Keratinocyte (primary cell): ENCODE measurements at regions not wholly inside any gene's neighbourhood (a gene's known extent, or its start where the extent isn't known, plus 50 kb on each side); places are given as distances from the start of the nearest gene placed in this dataset.

Source experiments
- DNase-seq: peaks from one replicate; pipeline ENCODE4 v3.0.0-alpha.2; 2011; ENCODE audit warnings: low read depth, missing footprints, low spot score
- FAIRE-seq: peaks from 2 replicates; lab custom pipeline; 2011; peaks lifted over from hg19 to GRCh38; lab: Jason Lieb, UNC
- H2AFZ ChIP-seq: 2 replicates; pipeline ENCODE4 v1.6.0; 2012; ENCODE audit warnings: low read length, control low read depth, inconsistent platforms; ENCODE audit not compliant: control insufficient read depth
- H3K27ac ChIP-seq: 2 replicates; pipeline ENCODE4 v1.5.1; 2011; ENCODE audit warnings: low read length; ENCODE audit not compliant: control insufficient read depth, insufficient read depth
- H3K27me3 ChIP-seq: 3 replicates; pipeline ENCODE4 v1.6.0; 2011; ENCODE audit warnings: low read length; ENCODE audit not compliant: control insufficient read depth, insufficient read depth; ENCODE audit errors: extremely low read depth
- H3K36me3 ChIP-seq, 2 experiments: 2 replicates in 1 of 2; 3 replicates in 1 of 2; pipeline ENCODE4 v1.5.1; 2011; ENCODE audit warnings: low read length in 2 of 2, mild to moderate bottlenecking in 1 of 2; ENCODE audit not compliant: control insufficient read depth in 2 of 2, insufficient read depth in 2 of 2; ENCODE audit errors: extremely low read depth in 1 of 2
- H3K4me1 ChIP-seq: 3 replicates; pipeline ENCODE4 v1.5.1; 2011; ENCODE audit warnings: low read length; ENCODE audit not compliant: control insufficient read depth, insufficient read depth; ENCODE audit errors: extremely low read depth
- H3K4me2 ChIP-seq: 3 replicates; pipeline ENCODE4 v1.6.0; 2011; ENCODE audit warnings: low read depth, low read length; ENCODE audit not compliant: control insufficient read depth, insufficient read depth; ENCODE audit errors: extremely low read depth
- H3K4me3 ChIP-seq, 3 experiments: fragments of 200-600 bp in 1 of 3; sonication (generic) in 1 of 3; 2 replicates in 2 of 3; 3 replicates in 1 of 3; pipeline ENCODE4 v1.5.1; 2011 to 2016; ENCODE audit warnings: low read length in 3 of 3, mild to moderate bottlenecking in 3 of 3, control low read depth in 2 of 3, inconsistent platforms in 1 of 3, low read depth in 1 of 3, mixed read lengths in 1 of 3, mixed run types in 1 of 3, moderate library complexity in 1 of 3; ENCODE audit not compliant: control insufficient read depth in 2 of 3, insufficient read depth in 2 of 3; ENCODE audit errors: extremely low read depth in 1 of 3
- H3K79me2 ChIP-seq: 2 replicates; pipeline ENCODE4 v1.6.0; 2012; ENCODE audit warnings: low read length; ENCODE audit not compliant: control insufficient read depth, insufficient read depth
- H3K9ac ChIP-seq: 3 replicates; pipeline ENCODE4 v1.6.0; 2011; ENCODE audit warnings: low read length; ENCODE audit not compliant: control insufficient read depth, insufficient read depth; ENCODE audit errors: extremely low read depth
- H3K9me1 ChIP-seq: 3 replicates; pipeline ENCODE4 v1.6.0; 2011; ENCODE audit warnings: low read length; ENCODE audit not compliant: control insufficient read depth, insufficient read depth; ENCODE audit errors: extremely low read depth
- H3K9me3 ChIP-seq: 2 replicates; pipeline ENCODE4 v1.5.1; 2012; ENCODE audit warnings: low read depth, low read length; ENCODE audit not compliant: control insufficient read depth
- H4K20me1 ChIP-seq: 3 replicates; pipeline ENCODE4 v1.6.0; 2011; ENCODE audit warnings: low read length; ENCODE audit not compliant: control insufficient read depth, insufficient read depth; ENCODE audit errors: extremely low read depth
- EZH2 ChIP-seq: IDR thresholded peaks from one replicate; pipeline ENCODE4 v1.6.1; 2012; ENCODE audit warnings: inconsistent platforms, mild to moderate bottlenecking, low read length, moderate library complexity
- dilution Hi-C: fragments of 300-500 bp; cut with MboI; formaldehyde crosslinking; loops from one replicate; pipeline ENCODE4 v1.7.0; 2020; ENCODE audit warnings: low sequenced_read_pairs; ENCODE audit not compliant: extremely low pct_ligation_motif_present
- TF ChIP-seq, protein P1 (sequence below), 3 experiments: IDR thresholded peaks in 1 of 3; conservative IDR thresholded peaks in 1 of 3; optimal IDR thresholded peaks in 1 of 3; 2 replicates in 2 of 3; 3 replicates in 1 of 3; pipeline versions ENCODE3 to v1.5.1; 2011; ENCODE audit warnings: low read length in 3 of 3, mild to moderate bottlenecking in 3 of 3, moderate library complexity in 2 of 3, control low read depth in 1 of 3, inconsistent platforms in 1 of 3; ENCODE audit not compliant: insufficient read depth in 2 of 3; ENCODE audit errors: extremely low read depth in 1 of 3

DNA sequence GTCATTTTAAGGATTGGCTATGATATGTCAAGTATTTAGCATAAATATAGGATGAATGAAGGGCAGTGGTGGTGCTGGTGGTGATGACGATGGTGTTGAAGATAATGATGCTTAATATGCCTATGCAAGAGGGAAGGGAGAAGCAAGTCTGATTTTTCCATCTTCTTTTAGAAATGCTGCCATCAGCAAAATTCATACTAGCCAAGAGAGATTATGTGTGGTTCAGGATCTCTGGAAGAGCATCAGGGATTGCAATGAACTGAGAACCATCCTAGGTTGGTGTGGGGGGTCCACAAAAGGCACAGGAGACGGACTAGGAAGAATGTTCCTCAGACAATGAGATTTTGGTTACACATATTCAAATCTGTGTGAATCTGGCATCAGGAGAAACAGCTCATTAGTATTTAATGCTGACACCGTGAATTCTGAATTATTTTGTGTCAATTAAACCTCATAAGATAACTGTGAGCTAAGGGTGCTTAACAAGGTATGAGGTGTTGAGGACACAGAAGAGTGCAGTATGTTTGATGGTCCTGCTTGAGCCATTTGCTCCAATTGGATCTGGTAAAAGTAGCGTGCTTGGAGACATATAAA, 1120.8 kb upstream of the GOT2 start:
- no peak overlapping the region for H3K9ac ChIP-seq
- no peaks in the 10 kb centered on the region for H4K20me1 ChIP-seq
- DNase-seq (no peak), FAIRE-seq (no peak)
- TF ChIP-seq, protein P1, sequence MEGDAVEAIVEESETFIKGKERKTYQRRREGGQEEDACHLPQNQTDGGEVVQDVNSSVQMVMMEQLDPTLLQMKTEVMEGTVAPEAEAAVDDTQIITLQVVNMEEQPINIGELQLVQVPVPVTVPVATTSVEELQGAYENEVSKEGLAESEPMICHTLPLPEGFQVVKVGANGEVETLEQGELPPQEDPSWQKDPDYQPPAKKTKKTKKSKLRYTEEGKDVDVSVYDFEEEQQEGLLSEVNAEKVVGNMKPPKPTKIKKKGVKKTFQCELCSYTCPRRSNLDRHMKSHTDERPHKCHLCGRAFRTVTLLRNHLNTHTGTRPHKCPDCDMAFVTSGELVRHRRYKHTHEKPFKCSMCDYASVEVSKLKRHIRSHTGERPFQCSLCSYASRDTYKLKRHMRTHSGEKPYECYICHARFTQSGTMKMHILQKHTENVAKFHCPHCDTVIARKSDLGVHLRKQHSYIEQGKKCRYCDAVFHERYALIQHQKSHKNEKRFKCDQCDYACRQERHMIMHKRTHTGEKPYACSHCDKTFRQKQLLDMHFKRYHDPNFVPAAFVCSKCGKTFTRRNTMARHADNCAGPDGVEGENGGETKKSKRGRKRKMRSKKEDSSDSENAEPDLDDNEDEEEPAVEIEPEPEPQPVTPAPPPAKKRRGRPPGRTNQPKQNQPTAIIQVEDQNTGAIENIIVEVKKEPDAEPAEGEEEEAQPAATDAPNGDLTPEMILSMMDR (optimal IDR thresholded peaks at IDR 0.05 in 1 of 3, IDR thresholded peaks at IDR 0.05 in 1 of 3, conservative IDR thresholded peaks at IDR 0.05 in 1 of 3; ENCODE audit: extremely low read depth in 1 of 3, insufficient read depth in 2 of 3, low read length in 3 of 3), result no peak
- TF ChIP-seq EZH2, result no peak
- dilution Hi-C loops, result no loop called here
- H3K4me1 ChIP-seq, result no peaks in the 10 kb centered on the region
- no peak overlapping the region for H3K4me3 ChIP-seq
- no peak overlapping the region for H3K4me2 ChIP-seq
- no peak overlapping the region for H2AFZ ChIP-seq
- H3K9me1 ChIP-seq, result no peaks in the 10 kb centered on the region
- no peaks in the 10 kb centered on the region for H3K79me2 ChIP-seq
- H3K36me3 ChIP-seq, result no peaks in the 10 kb centered on the region
- no peaks in the 10 kb centered on the region for H3K9me3 ChIP-seq
- H3K27me3 ChIP-seq, result no peaks in the 10 kb centered on the region
- H3K27ac ChIP-seq, result no peak overlapping the region

DNA sequence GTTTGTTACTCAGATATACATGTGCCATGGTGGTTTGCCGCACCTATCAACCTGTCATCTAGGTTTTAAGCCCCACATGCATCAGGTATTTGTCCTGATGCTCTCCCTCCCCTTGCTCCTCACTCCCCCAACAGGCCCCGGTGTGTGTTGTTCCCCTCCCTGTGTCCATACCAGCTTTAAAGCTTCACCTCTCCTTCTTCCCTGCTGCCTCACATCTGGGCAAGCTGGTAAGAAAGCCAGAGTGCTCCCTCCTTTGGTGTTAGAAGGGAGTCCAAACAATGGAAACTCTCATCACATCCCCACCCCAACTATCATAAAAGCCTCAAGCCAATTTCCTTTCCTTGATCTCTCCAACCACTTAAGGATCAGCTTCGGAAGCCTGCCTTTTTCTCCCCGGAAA, 1115.6 kb upstream of the GOT2 start:
- H3K79me2 ChIP-seq, result no peaks in the 10 kb centered on the region
- dilution Hi-C loops, result no loop called here
- H3K9me3 ChIP-seq, result no peaks in the 10 kb centered on the region
- DNase-seq, result no peak
- H3K4me1 ChIP-seq, result no peaks in the 10 kb centered on the region
- no peak overlapping the region for H3K9ac ChIP-seq
- H2AFZ ChIP-seq, result no peak overlapping the region
- no peak overlapping the region for H3K4me2 ChIP-seq
- no peaks in the 10 kb centered on the region for H3K27me3 ChIP-seq
- TF ChIP-seq EZH2, result no peak
- TF ChIP-seq, protein P1 (optimal IDR thresholded peaks at IDR 0.05 in 1 of 3, IDR thresholded peaks at IDR 0.05 in 1 of 3, conservative IDR thresholded peaks at IDR 0.05 in 1 of 3; ENCODE audit: extremely low read depth in 1 of 3, insufficient read depth in 2 of 3, low read length in 3 of 3), result no peak
- no peak for FAIRE-seq
- no peaks in the 10 kb centered on the region for H3K36me3 ChIP-seq
- no peaks in the 10 kb centered on the region for H4K20me1 ChIP-seq
- H3K4me3 ChIP-seq, result no peak overlapping the region
- no peak overlapping the region for H3K27ac ChIP-seq
- no peaks in the 10 kb centered on the region for H3K9me1 ChIP-seq
